NCI-H2171 treated with DMSO at 0.1 percent for 48 hours (cell line): ENCODE measurements at regions not wholly inside any gene's neighbourhood (a gene's known extent, or its start where the extent isn't known, plus 50 kb on each side); places are given as distances from the start of the nearest gene placed in this dataset.

Experiments used
- DNase-seq: peaks from one replicate; lab custom pipeline; 2025; lab: John Stamatoyannopoulos, UW

- no peak for DNase-seq
Measured at GRCh38 chr13:22092791-22093560, 422.1 kb downstream of the FGF9 start.

DNA sequence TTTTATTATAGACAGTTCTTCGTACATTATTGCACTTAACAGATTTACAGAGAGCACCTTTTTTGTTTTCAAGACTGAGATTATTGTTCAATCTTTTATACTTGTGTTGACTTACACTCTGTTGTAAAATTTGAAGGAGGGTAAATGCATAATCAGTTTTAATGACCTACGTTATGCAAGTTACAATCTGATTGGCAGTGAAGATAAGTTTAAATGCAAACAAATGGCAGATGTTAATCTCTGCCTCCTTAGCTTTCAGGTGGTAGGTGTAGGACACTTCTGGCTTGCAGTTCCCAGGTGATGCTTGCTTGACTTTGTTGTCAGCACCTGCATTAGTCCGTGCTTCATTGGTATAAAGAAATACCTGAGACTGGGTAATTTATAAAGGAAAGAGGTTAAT is 424.9 kb downstream of the FGF9 start:
- DNase-seq: no peak

GRCh38 chr13:22099585-22099984 is 428.7 kb downstream of the FGF9 start:
- DNase-seq: no peak

DNA sequence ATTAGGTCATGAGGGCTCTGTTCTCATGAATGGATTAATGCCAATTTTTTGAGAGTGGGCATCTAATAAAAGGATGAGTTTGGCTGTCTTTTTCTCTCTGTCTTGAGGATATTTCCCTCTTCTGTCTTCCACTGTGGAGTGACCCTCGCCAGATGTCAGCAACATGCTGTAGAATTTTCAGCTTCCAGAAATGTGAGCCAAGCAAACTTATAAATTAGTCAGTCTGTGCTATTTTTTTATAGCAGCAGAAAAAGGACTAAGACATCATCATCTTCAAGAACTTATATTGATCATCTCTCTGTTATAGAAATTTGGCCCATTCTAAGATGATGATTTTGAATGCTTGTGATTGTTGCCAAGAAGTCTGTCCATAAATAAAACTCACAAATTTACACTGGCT is 431.4 kb downstream of the FGF9 start:
- DNase-seq: no peak

GRCh38 chr13:22103046-22104027 is 432.5 kb downstream of the FGF9 start:
- DNase-seq: no peak

DNA sequence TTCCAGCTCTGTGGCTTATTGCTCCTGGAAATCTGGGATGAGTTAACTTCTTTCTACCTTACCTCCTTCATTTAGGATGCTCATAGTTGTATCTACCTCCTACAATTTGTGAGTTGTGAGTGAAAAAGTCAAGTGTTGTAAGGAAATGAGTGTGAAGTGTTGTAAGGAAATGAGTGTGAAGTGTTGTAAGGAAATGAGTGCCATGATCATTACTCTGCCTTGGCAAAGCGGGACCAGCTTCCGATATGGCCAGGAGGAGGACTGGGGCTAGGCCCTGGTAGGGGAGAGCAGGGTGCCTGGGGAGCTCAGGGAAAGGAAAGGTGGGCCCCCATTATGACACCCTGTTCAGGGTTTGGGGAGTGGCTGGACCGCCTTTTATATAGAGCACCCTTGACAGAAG is 435.2 kb downstream of the FGF9 start:
- DNase-seq: no peak

DNA sequence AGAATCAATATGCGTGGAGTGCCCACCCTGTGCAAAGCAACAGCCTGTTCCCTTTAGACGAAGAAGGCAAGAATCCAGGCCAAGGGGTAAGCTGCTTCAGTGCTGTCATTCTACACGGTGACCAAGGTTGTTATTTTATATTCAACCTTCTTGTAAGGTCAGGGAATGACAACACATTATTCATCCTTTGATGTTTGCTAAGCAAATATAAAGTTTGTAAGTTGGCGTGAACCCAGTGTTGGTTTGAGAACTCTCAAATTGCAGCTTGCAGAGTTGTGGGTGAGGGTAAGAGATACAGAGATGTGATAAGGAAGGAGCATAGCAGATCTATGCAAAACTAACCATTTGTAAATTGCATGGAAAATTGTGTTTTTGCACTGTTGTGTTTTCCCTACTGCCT is 436.7 kb downstream of the FGF9 start:
- no peak for DNase-seq

GRCh38 chr13:22108283-22108942 is 437.5 kb downstream of the FGF9 start:
- DNase-seq: no peak

GRCh38 chr13:22108979-22109378 is 438.1 kb downstream of the FGF9 start:
- DNase-seq: no peak

GRCh38 chr13:22110368-22110767 is 439.5 kb downstream of the FGF9 start:
- DNase-seq: no peak

GRCh38 chr13:22111152-22111783 is 440.4 kb downstream of the FGF9 start:
- DNase-seq: no peak

GRCh38 chr13:22111961-22112360 is 441.1 kb downstream of the FGF9 start:
- DNase-seq: no peak

DNA sequence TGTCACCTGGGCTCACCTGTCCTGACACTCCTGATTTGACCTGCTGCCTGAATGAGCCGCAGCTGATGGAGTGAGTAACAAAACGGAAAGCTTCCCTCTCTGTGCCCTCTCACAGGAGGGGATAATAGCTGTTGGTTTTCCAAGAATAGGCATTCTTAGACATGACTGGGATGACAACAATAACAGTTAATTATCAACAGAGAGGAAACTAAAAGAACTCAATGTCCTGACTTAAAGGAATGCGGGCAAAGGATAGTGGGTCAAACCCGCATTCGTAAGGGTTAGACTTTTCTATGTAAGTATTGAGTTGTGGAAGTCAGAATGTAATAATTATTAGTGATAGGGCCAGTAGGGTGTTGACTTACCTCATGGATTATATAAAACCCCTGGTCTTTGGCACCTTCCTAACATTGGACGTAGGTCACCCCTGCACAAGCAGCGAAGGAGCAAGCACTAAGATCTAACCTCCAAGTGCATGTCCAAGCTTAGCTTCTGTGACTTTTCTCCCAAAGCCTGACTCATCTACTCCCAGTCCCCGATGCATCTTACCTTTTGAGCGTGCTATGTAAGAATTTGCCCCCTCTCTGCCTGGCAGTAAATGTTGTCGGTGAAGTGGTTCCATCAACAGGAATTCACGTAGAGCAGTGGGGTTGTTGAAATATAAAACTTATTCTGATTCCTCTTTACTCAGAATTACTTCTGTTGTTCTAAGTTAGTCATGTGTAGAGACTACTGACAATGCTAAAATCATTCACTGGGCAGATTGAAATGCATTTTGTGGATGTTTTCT is 442.3 kb downstream of the FGF9 start:
- DNase-seq: no peak

DNA sequence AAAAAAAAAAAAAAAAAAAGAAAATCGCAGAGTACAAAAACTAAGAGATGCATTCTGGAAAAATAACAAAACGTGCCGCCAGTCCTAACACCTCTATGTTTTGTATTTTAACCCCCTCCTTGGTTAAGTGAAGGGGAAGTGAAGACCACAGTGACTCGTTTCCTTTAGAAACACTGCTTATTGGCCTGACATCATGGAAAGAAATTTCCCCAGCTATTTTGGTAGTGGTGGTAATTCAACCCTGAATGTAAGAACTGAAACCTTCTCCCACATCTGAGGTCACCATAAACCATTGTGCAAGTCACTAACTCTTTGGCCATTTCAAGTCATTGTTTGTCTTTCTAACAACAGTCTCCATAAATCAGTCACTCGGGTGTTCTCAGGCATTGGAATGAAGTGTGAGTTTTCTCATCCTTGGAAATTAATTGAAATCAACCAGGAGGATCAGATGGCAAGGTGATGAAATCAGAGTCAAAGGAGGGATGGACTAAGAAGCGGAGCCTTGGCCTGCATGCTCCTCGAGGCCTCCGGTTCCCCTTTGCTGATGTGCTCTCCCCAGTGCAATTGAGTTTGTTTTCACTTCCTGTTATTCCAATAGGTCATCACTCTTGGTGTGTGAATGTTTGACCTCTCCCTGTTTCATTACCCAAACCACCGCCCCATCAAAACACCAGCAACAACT is 443.9 kb downstream of the FGF9 start:
- no peak for DNase-seq

- DNase-seq: no peak
Measured at GRCh38 chr13:22118158-22118557, 447.3 kb downstream of the FGF9 start.

- no peak for DNase-seq
Measured at GRCh38 chr13:22120646-22121045, 449.8 kb downstream of the FGF9 start.

- no peak for DNase-seq
Measured at GRCh38 chr13:22121146-22121739, 450.4 kb downstream of the FGF9 start.

- no peak for DNase-seq
Measured at GRCh38 chr13:22126433-22127021, 455.7 kb downstream of the FGF9 start.

GRCh38 chr13:22127277-22128164 is 456.6 kb downstream of the FGF9 start:
- DNase-seq: no peak
